ENCODE measurements at regions not wholly inside any gene's neighbourhood (a gene's known extent, or its start where the extent isn't known, plus 50 kb on each side); places are given as distances from the start of the nearest gene placed in this dataset.

DNA sequence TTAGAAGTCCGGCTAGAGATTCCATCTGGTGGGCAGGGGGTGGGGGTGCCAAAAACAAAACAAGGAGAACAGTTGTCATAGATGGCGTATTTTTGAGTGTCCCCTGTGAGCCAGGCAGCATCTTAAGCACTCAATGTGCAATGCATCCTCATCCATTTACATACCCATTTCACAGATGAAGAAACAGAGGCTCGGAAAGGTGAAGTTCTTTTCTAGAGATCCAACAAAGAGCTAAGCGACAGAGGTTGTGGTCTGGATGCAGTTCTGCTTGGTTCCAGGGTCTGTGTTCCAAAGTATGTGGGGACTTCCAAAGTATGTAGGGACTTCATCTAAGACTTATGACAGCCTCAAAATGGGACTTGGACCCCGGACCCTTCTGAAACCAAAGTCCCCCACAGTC, 277.8 kb downstream of the MN1 start:
- TF ChIP-seq TOX (CRISPR knock-in tag; IDR thresholded peaks at IDR 0.05; ENCODE audit: borderline replicate concordance) (no peak), ARNTL (CRISPR knock-in tag; IDR thresholded peaks at IDR 0.05; ENCODE audit: borderline replicate concordance, low read depth) (no peak), ZNF70 (CRISPR knock-in tag; IDR thresholded peaks at IDR 0.05) (no peak), ZC3H10 (CRISPR knock-in tag; IDR thresholded peaks at IDR 0.05) (no peak), PPARA (CRISPR knock-in tag; IDR thresholded peaks at IDR 0.05; ENCODE audit: borderline replicate concordance) (no peak), TCF4 (CRISPR knock-in tag; IDR thresholded peaks at IDR 0.05; ENCODE audit: borderline replicate concordance) (no peak)
- TF ChIP-seq, protein P1, sequence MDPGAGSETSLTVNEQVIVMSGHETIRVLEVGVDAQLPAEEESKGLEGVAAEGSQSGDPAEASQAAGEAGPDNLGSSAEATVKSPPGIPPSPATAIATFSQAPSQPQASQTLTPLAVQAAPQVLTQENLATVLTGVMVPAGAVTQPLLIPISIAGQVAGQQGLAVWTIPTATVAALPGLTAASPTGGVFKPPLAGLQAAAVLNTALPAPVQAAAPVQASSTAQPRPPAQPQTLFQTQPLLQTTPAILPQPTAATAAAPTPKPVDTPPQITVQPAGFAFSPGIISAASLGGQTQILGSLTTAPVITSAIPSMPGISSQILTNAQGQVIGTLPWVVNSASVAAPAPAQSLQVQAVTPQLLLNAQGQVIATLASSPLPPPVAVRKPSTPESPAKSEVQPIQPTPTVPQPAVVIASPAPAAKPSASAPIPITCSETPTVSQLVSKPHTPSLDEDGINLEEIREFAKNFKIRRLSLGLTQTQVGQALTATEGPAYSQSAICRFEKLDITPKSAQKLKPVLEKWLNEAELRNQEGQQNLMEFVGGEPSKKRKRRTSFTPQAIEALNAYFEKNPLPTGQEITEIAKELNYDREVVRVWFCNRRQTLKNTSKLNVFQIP (CRISPR knock-in tag; IDR thresholded peaks at IDR 0.05; ENCODE audit: borderline replicate concordance, low read depth) = no peak
- ATAC-seq = no peak

DNA sequence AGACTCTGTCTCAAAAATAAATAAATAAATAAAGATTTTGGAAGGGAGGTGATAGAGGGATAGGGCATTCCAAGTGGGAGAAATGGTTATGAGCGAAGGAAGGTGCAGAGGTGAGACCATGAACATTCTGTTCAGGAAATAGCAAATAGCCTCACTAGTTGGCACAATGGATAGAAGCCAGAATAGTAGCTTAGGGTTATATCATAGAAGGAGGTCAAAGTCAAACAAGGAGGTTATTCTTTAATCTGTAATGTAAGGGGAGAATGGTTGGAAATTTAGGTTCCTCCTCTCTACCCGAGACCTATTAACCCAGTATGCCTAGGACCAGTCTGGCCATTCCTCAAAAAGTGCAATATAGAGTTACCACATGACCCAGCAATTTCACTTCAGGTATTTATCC, 275.8 kb downstream of the MN1 start:
- no peak for ATAC-seq
- TF ChIP-seq, protein P1 (CRISPR knock-in tag; IDR thresholded peaks at IDR 0.05; ENCODE audit: borderline replicate concordance, low read depth) = no peak
- TF ChIP-seq RARB (CRISPR knock-in tag; IDR thresholded peaks at IDR 0.05) (no peak), PPARA (CRISPR knock-in tag; IDR thresholded peaks at IDR 0.05; ENCODE audit: borderline replicate concordance) (no peak), ZNF70 (CRISPR knock-in tag; IDR thresholded peaks at IDR 0.05) (peak; percentile 93), ESRRG (CRISPR knock-in tag; IDR thresholded peaks at IDR 0.05) (no peak)
- TF ChIP-seq, protein P2, sequence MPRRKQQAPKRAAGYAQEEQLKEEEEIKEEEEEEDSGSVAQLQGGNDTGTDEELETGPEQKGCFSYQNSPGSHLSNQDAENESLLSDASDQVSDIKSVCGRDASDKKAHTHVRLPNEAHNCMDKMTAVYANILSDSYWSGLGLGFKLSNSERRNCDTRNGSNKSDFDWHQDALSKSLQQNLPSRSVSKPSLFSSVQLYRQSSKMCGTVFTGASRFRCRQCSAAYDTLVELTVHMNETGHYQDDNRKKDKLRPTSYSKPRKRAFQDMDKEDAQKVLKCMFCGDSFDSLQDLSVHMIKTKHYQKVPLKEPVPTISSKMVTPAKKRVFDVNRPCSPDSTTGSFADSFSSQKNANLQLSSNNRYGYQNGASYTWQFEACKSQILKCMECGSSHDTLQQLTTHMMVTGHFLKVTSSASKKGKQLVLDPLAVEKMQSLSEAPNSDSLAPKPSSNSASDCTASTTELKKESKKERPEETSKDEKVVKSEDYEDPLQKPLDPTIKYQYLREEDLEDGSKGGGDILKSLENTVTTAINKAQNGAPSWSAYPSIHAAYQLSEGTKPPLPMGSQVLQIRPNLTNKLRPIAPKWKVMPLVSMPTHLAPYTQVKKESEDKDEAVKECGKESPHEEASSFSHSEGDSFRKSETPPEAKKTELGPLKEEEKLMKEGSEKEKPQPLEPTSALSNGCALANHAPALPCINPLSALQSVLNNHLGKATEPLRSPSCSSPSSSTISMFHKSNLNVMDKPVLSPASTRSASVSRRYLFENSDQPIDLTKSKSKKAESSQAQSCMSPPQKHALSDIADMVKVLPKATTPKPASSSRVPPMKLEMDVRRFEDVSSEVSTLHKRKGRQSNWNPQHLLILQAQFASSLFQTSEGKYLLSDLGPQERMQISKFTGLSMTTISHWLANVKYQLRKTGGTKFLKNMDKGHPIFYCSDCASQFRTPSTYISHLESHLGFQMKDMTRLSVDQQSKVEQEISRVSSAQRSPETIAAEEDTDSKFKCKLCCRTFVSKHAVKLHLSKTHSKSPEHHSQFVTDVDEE (CRISPR knock-in tag; IDR thresholded peaks at IDR 0.05) = no peak

DNA sequence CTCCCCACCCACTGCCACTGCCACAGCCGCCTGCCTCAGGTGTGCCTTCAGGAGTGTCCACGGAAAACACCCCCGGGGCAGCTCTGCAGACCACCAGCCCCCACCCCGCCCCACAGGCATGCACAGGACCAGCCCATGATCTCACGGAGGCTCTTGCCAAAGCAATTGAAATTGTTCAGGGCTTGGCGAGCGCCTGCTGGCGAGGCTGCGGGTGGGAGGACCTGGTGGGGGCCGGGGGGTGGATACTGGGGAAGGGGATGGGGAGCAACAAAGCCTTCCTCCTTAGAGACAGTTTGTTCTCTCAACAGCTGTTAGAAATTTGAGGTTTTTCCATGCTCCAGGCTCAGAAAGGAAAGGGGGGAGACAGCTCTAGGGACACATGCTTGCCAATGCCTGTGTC, 274.7 kb downstream of the MN1 start:
- TF ChIP-seq, protein P1 (CRISPR knock-in tag; IDR thresholded peaks at IDR 0.05; ENCODE audit: borderline replicate concordance, low read depth) = no peak
- ATAC-seq = no peak

DNA sequence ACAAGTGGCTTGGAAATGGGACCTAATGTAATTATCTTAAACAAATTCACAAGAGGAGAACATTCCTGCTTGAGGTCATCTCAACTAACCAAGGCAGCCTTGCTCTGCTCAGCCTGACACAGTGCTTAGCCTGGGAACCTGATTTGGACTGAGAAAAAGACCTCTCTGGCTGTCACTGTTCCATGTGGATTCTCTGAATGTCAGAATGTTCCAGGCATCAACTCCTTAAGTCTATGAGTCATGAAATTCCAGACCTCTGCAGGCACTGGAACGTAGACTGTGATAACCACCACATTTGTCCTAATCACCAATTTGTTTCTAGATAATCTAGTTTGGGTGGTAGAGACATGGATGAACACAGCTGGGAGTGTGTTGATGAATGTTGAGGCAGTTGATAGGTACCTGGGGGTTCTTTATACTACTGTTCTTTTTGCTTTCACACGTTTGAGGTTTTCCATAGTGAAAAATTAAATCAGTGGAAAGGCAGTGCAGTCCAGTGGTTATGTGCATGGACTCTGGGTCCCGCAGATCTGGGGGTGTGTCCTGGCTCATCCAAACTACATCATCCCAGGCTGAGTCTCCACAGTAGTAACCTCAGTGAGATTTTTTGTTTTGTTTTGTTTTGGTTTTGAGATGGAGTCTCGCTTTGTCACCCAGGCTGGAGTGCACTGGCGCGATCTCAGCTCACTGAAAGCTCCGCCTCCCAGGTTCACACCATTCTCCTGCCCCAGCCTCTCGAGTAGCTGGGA, 269.6 kb downstream of the MN1 start:
- peak; percentile 82 for ATAC-seq
- TF ChIP-seq ZNF565 (CRISPR knock-in tag; conservative IDR thresholded peaks at IDR 0.05; ENCODE audit: low read depth) = no peak
- TF ChIP-seq, protein P3, sequence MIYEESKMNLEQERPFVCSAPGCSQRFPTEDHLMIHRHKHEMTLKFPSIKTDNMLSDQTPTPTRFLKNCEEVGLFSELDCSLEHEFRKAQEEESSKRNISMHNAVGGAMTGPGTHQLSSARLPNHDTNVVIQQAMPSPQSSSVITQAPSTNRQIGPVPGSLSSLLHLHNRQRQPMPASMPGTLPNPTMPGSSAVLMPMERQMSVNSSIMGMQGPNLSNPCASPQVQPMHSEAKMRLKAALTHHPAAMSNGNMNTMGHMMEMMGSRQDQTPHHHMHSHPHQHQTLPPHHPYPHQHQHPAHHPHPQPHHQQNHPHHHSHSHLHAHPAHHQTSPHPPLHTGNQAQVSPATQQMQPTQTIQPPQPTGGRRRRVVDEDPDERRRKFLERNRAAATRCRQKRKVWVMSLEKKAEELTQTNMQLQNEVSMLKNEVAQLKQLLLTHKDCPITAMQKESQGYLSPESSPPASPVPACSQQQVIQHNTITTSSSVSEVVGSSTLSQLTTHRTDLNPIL (CRISPR knock-in tag; IDR thresholded peaks at IDR 0.05; ENCODE audit: low read depth) = 0 out of 2 replicates have a peak, but pooled peaks have one; percentile 19
- TF ChIP-seq, protein P4, sequence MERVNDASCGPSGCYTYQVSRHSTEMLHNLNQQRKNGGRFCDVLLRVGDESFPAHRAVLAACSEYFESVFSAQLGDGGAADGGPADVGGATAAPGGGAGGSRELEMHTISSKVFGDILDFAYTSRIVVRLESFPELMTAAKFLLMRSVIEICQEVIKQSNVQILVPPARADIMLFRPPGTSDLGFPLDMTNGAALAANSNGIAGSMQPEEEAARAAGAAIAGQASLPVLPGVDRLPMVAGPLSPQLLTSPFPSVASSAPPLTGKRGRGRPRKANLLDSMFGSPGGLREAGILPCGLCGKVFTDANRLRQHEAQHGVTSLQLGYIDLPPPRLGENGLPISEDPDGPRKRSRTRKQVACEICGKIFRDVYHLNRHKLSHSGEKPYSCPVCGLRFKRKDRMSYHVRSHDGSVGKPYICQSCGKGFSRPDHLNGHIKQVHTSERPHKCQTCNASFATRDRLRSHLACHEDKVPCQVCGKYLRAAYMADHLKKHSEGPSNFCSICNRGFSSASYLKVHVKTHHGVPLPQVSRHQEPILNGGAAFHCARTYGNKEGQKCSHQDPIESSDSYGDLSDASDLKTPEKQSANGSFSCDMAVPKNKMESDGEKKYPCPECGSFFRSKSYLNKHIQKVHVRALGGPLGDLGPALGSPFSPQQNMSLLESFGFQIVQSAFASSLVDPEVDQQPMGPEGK (CRISPR knock-in tag; IDR thresholded peaks at IDR 0.05; ENCODE audit: borderline replicate concordance) = 0 out of 2 replicates have a peak, but pooled peaks have one; percentile 33
- peak; percentile 53 for TF ChIP-seq ISL1 (CRISPR knock-in tag; IDR thresholded peaks at IDR 0.05)
- TF ChIP-seq ZFP3 (CRISPR knock-in tag; IDR thresholded peaks at IDR 0.05) = peak; percentile 58; the same call in 1 of the 2 replicates
